GM12891 (cell line): ENCODE measurements at regions not wholly inside any gene's neighbourhood (a gene's known extent, or its start where the extent isn't known, plus 50 kb on each side); places are given as distances from the start of the nearest gene placed in this dataset.

ENCODE experiments used
- POLR2A ChIP-seq: IDR thresholded peaks from 2 replicates; pipeline ENCODE4 v1.6.1; 2011; ENCODE audit warnings: low read depth, low read length, control low read depth
- POLR2AphosphoS5 ChIP-seq: IDR thresholded peaks from 2 replicates; pipeline ENCODE4 v1.6.1; 2011; ENCODE audit warnings: low read depth, low read length, control low read depth
- POU2F2 ChIP-seq: IDR thresholded peaks from 2 replicates; pipeline ENCODE4 v1.6.1; 2011; ENCODE audit warnings: low read depth, mild to moderate bottlenecking, control low read depth, low read length, moderate library complexity
- SPI1 ChIP-seq: IDR thresholded peaks from 2 replicates; pipeline ENCODE4 v1.6.1; 2011; ENCODE audit warnings: low read depth, low read length, control low read depth
- TAF1 ChIP-seq: IDR thresholded peaks from 2 replicates; pipeline ENCODE4 v1.6.1; 2011; ENCODE audit warnings: low read depth, low read length, control low read depth

GRCh38 chr10:105535478-105535877 lies 894.4 kb downstream of the SORCS3 start:
- TF ChIP-seq POLR2AphosphoS5, result no peak
- no peak for TF ChIP-seq TAF1
- no peak for TF ChIP-seq POLR2A
- no peak for TF ChIP-seq SPI1
- TF ChIP-seq POU2F2, result no peak
